Ureter (tissue), 1 donor: ENCODE measurements at regions not wholly inside any gene's neighbourhood (a gene's known extent, or its start where the extent isn't known, plus 50 kb on each side); places are given as distances from the start of the nearest gene placed in this dataset.

Experiments
- DNase-seq: peaks from one replicate; pipeline ENCODE4 v3.0.0-alpha.2; 2020; ENCODE audit warnings: low spot score
- donor health status: DM: yes; HTN: yes; CAD: no.

DNA sequence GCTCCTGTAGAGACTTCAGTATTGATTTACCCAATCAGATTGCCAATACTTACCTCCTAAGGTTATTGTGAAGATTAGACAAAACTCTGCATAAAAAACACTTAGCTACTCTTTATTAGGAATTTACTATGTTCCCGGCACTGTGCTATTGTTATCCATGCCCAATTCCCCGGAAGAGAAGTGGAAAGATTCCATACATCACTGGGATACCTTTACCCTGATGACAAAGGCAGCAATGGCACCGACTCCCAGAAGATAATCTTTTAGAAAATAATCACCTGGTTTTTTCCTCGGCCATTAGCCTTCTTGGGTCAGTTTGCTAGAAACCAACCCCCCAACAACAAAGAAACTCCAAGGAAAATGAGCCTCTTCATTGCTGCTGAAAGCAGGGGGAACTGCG, 226.0 kb downstream of the SNX18 start:
- no peak for DNase-seq

- no peak for DNase-seq
Measured at GRCh38 chr5:54742417-54742891, 224.9 kb downstream of the SNX18 start.

DNA sequence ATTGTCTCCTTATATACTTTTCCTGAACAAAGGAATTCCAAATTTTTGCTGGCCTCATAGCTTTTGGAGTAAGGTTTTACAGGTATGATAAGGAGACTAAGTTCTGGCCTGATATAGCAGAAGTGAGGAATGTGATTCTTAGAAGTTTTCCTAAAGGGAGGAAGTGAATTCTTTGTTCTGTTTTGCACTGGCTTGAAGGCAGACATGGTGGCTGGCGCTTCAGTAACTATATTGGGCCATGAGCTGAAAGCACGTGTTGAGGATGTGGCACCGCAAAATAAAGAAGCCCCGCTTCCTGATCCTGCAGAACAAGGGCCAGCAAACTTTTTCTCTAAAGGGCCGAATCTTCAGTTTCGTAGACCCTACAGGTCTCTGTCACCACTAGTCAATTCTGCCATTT, 224.2 kb downstream of the SNX18 start:
- DNase-seq = no peak

DNA sequence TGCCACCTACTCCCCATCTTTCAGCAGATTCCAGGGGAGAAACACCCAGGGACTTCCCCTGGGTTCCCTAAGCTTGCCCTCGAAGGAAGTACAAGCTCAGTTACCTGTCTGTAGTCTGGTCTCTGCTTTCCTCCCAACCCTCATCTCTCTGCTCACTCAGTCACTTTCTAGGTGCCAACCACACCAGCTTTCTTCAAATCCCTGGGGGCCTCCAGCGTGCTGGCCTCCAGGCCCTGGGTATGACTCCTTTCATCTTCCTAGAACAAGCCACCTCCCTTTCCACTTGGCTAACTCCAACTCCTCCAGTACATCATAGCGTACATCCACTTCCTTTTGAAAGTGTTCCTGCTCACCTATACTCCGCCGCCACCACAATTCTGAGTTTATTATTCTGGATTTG, 222.6 kb downstream of the SNX18 start:
- no peak for DNase-seq

DNA sequence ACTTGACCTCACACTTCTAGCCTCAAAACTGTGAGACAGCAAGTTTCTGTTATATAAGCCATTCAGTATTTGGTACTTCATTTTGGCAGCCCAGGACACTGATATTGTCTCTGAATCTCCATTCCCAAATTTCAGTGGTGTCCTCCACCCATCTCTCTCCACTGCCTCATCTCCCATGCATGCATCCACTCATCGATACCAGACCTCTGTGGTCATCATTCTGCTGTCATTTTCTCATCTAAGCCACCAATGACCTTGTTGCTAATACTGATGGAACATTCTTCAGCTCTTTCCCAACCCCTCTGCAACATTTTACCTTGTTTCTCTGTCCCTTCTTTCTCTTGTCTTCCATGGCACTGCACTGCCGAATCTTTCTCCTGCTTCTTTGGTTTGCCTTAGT, 221.8 kb downstream of the SNX18 start:
- no peak for DNase-seq

- no peak for DNase-seq
Measured at GRCh38 chr5:54738973-54739367, 221.4 kb downstream of the SNX18 start.

DNA sequence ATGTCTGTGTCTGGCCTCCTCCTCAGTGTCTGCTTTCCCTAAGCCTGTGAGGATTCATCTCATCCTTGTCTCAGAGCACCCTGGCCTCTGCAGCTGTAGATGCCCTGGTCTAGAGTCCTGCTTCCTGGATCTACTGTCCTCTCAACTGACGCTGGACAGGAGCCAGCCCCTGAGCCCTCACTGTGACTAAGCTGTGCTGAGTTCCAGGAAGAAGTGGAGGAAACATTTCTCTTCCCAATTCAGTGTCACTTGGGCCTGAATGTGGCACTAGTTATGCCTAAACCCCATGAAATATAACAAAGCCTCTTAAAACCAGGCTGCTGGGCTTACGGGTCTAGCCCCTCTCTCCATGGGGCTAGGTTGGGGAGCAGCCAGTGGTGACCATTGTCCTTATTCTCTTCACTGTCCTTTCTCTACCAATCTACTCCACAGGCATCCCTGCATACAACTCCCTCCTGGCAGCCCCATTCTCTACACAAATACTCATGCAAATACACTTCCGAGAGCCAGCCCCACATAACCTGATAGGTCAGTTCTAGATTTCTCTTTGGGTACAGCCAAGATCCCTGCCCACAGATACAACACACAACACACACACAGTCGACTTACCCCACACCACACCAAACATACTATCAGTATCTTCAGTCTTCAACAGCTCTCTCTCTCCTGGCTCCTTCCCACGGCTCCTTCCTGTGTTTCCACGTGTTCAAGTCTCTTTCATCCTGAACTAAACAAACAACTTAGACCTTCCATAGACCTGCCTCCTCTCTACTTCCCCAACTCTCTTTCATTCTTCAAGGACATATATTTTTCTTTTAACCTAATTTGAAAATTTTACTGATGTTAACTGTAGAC, 220.8 kb downstream of the SNX18 start:
- DNase-seq = peak; percentile 62

DNA sequence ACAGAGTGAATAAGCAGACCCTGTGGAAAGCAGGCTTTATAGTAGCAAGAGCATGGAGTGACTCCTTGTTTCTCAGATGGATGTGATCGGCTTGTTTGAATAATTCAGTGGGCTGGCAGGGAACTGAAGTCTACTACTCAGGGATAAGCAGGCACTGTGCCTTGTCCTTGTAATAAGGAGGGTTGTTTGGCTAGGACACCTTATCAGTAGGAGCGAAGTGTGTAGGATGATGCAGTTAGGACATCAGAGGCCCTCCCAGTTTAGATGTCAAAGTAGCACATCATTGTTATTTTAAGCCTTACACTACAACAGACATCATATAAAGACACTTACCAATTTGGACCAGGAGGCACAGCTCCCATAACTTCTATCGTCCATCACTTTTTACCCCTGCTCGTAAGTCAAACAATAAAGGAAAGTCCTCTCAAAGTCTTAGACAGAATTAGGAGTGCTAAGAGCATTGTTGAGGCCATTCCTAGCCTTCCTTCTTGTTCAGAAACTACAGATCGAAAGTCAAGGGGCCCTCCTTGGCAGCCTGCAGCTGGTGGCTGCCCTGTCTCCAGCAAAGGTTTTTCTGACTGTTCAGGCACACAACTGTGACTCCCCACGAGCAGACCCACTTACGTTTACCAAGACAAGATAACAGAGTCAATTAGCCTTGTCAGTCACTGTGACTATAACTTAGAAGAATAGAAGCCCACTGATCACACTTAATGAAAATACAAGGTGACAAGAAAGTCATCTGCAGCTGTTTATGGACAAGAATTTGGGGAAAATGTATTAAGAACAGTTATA, 218.6 kb downstream of the SNX18 start:
- no peak for DNase-seq

DNA sequence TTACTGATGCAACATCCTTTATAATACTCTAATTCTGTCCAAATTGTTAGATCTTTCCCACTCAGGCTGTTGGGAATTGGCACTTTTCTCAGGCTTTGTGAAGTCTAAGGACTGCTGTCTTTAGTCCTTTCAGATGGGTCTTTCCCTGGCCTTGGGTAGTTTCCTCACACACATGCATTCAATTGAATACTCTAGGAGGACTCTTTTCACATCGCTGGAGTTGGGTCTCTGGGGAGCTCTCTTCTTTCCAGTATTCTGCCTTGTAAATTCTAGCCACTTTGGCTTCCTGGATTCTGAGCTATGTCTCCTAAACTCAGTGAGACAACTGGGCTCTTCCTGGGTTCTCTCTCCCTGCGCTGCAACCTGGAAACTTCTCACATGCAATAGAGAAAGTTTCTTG, 215.5 kb downstream of the SNX18 start:
- no peak for DNase-seq

- DNase-seq = no peak
Measured at GRCh38 chr5:54732108-54732507, 214.5 kb downstream of the SNX18 start.

DNA sequence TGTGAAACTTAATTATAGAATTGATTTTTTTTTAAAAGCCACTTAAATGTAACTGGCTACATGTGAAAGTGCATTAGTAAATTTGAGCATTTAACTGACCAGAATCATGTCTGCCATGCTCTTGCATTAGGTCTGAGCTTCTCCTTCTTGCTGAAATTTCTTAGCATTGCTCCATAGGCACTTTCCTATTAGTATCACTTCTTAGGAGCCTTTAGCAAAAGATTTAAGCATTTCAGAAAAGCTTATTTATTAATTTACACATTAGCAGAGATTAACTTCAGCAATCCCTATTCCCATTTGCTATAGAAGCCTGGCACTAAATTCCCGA, 211.0 kb downstream of the SNX18 start:
- DNase-seq = no peak

DNA sequence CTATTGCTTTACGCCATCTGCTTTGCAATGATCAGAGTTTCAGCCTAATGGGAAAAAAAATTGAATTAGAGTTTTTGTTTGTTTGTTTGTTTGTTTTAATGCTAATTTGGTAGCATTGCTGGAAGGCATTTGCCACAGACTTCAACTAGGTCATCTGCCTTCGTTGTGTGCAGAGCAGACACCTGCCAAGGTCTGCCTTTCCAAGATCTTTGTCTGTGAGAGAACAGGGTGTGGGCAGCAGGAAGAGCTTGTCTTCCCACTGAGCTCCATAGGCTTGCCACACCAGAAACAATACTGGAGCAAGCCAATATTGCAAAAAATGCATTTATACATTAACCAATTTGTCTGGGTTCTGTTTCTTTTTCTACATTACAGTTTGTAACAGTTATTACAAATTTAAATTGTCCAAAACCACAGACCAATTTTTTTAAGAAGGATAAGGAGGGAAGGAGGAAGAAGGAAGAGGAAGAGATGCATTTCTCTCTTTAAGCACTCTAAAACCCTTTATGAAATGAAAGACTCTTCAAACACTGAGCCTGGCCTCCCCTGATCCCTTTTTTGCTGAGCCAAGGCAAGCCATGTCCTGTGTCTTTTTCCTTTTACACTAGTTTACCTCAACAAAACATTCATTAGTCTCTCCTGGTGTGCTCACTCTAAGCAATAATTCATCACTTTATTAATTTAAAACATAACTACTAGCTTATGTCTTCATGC, 210.5 kb downstream of the SNX18 start:
- DNase-seq = no peak

- DNase-seq = no peak
Measured at GRCh38 chr5:54725391-54726280, 208.1 kb downstream of the SNX18 start.

- DNase-seq = no peak
Measured at GRCh38 chr5:54722846-54723433, 205.4 kb downstream of the SNX18 start.

DNA sequence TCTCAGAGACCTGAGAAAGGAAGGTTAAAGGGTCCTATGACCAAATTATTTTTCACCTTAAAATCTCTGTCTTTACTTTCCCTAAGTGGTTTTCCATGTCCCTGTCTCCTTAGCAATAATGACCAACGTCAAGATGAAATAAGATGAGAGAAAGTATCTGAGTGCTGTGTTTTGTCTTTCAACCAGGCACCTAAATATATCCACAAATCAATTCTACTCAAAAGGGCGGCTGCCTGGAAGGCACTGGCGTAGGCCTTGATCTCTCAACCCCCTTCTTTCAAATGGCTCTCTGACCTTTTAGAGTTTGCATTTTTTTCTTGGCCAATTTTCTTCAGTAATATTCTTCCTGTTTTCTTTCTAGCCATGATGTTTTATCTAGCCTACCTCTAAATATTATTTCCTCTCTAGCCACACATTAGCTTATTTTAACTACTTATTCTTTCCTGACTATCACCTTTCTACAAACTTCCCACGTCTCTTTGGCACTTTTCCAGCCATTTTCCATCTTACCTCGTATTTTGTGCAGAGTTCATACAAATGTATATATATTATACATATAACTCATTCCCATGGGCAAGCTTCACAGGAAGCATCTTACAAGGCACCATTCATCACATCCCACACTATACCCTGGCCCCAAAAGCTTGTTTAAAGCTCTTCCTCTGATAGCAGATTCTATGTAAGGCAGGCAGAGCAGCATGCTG, 204.5 kb downstream of the SNX18 start:
- no peak for DNase-seq

DNA sequence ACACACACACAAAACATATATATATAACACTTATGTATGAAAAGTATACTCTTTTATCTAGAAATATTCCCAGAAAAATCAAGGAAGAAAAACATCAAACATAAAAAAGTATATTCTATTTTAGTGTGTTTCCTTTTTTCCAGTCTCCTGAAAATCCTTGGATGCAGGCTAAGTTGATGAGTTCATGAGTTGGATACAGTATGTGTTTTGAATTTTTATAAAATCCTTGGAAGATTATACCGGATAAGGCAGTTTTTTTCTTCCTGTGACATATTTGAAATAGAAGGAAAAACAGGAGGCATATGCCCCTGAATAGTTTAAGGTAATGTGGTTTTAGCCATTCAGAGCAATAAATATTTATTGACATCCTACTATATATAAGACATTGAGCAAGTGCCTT, 203.6 kb downstream of the SNX18 start:
- no peak for DNase-seq

DNA sequence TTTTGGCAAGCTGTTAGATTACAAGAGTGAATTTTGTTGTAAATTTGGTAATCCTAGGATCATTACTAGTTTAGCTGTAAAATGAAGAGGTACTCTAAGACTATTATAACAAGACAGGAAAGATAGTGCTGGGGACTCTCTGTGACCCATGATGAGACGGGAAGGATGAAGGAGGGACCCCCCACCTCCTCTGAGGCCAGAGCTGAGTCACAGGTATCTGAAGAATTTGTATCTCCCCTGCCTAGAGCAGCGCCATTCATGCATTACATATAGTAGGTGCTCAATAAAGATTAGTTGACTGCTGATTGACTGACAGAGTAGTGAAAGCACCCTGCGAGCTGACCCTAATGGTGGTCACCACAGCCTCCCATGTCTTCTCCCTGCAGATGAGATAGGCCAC, 202.8 kb downstream of the SNX18 start:
- DNase-seq = no peak

DNA sequence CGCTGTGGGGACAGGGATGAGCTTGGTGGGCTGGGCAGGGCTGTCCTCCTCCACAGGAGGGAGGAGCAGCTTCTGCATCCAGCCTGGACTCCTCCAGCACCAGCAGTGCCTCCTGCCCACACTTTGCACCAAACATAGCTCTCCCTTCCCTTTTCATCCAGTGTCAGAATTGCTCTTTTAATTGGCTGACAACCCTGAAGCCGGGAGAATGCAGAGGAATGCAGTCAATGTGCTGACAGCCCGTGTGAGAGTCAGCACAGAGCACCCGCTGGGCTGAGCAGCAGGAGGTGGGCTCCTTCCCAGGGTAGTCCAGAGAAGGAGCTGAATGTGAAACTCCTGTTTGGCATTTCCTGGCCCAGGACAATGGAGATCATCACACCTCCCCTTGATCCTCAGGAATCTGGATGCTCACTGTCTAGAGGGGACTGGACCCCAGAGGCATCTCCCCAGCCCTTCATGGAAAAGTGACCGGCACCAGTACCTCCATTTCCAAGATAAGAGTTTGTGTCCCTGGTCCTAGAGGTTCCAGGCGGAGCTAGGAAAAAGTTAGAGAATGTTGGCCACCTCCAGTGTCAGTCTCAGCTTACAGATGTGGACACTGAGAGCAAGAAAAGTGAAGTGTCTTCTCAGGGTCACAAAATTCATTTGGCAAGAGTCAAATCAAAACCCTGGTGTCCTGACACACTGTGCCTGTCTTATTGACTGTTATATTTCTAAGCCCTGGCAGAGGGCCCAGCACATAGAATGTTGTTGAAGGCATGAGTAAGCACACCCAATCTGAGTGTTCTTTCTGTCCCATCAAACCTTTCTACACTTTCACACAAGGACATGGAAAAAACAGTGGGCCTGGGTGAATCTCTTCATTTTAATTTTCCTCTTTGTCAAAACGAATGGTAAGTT, 202.1 kb downstream of the SNX18 start:
- DNase-seq = no peak

DNA sequence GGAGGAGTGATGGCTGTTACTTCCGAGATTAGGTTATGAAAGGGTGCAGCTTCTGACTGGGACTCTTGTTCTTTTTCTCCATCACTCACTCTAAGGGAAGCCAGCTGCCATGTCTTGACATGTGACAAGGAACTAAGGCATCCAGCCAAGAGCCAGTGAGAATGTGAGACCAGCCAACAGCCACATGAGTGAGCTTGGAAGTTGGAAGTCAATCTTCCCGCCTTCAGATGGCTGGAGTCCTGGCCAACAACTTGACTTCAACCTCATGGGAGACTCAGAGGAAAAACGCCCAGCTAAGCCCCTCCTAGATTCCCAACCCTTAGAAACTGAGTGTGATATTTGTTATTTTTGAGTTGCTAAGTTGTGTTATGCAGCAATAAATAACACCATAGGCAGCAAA, 201.1 kb downstream of the SNX18 start:
- no peak for DNase-seq
